Lower leg skin (tissue), 4 donors: ENCODE measurements at regions not wholly inside any gene's neighbourhood (a gene's known extent, or its start where the extent isn't known, plus 50 kb on each side); places are given as distances from the start of the nearest gene placed in this dataset.

Experiments used
- DNase-seq, 2 donors: peaks; one replicate each; pipeline ENCODE4 v3.0.0-alpha.2; 2019; ENCODE audit warnings: low spot score in 2 of 2
- H3K4me3 ChIP-seq: fragments of 200-600 bp; sonication (generic); 2 replicates; pipeline ENCODE4 v1.5.1; 2017; ENCODE audit warnings: mild to moderate bottlenecking, low read depth; ENCODE audit not compliant: poor library complexity, severe bottlenecking
- POLR2A ChIP-seq, 2 donors: fragments of 450-650 bp; IDR thresholded peaks; one replicate each; pipeline ENCODE4 v1.6.1; 2016 to 2017; ENCODE audit warnings: antibody characterized with exemption in 2 of 2, mild to moderate bottlenecking in 1 of 2, moderate library complexity in 1 of 2
- WGBS, 2 donors: methylation state at CpG; one replicate each; pipeline ENCODE4 v1.1.5; 2018; 5-methylcytosine and 5-hydroxymethylcytosine counted together
- intact Hi-C: fragments of 100-400 bp; cut with DNase I; formaldehyde crosslinking; loops from one replicate; pipeline ENCODE4 v1.15.0; 2023; ENCODE audit warnings: low total_unique reads
- TF ChIP-seq, protein P1 (sequence below), 3 donors: fragments of 450-650 bp; IDR thresholded peaks; one replicate each; pipeline ENCODE4 v1.5.1; 2016; ENCODE audit warnings: antibody characterized with exemption in 3 of 3, mild to moderate bottlenecking in 3 of 3, moderate library complexity in 2 of 3

DNA sequence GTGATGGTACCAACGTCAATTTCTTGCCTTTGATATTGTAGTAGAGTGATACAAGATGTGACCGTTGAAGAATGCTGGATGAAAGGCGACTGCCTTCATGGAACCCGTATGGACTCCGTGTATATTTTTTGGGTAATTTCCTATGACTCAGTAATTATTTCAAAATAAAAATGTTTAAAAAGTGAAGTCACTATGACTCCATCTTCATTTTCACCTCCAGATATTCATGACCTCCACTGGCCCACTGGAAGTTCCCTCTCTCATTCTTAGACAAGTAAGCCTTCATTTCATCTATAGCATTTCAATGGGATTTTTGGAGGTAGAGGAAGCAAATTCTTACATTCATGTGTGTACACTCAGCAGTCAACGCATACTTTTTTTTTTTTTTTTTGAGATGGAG lies 111.8 kb upstream of the NUDT7 start:
- no peak for DNase-seq
- intact Hi-C loops: no loop called here
- WGBS, 2 donors: 87 to 90% methylated on average over 6 of the region's 6 CpGs
- TF ChIP-seq, protein P1, sequence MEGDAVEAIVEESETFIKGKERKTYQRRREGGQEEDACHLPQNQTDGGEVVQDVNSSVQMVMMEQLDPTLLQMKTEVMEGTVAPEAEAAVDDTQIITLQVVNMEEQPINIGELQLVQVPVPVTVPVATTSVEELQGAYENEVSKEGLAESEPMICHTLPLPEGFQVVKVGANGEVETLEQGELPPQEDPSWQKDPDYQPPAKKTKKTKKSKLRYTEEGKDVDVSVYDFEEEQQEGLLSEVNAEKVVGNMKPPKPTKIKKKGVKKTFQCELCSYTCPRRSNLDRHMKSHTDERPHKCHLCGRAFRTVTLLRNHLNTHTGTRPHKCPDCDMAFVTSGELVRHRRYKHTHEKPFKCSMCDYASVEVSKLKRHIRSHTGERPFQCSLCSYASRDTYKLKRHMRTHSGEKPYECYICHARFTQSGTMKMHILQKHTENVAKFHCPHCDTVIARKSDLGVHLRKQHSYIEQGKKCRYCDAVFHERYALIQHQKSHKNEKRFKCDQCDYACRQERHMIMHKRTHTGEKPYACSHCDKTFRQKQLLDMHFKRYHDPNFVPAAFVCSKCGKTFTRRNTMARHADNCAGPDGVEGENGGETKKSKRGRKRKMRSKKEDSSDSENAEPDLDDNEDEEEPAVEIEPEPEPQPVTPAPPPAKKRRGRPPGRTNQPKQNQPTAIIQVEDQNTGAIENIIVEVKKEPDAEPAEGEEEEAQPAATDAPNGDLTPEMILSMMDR (IDR thresholded peaks at IDR 0.05): no peak
- TF ChIP-seq POLR2A (IDR thresholded peaks at IDR 0.05): no peak
- H3K4me3 ChIP-seq: no peak overlapping the region

DNA sequence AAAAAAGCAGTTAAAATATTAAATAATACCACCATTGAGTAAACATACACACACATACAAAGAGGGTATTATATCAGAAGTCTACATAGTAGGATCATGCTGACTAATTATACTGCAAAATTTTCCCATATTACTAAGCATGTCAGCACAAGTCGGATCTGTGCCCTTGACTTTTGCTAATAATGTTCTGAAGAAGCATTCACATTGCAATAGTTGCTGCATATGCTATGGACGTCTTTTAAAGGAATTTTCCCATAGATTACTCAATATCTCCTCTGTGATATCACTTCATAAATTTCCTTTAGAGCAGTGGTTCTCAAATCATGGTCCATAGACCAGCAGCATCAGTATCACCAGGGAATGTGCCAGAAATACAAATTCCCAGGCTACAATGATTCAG lies 110.9 kb upstream of the NUDT7 start:
- DNase-seq: no peak
- 48 to 52% methylated on average over 2 of the region's 2 CpGs for WGBS, 2 donors
- intact Hi-C loops: no loop called here
- no peak overlapping the region for H3K4me3 ChIP-seq
- TF ChIP-seq, protein P1 (IDR thresholded peaks at IDR 0.05): no peak
- TF ChIP-seq POLR2A (IDR thresholded peaks at IDR 0.05): no peak

DNA sequence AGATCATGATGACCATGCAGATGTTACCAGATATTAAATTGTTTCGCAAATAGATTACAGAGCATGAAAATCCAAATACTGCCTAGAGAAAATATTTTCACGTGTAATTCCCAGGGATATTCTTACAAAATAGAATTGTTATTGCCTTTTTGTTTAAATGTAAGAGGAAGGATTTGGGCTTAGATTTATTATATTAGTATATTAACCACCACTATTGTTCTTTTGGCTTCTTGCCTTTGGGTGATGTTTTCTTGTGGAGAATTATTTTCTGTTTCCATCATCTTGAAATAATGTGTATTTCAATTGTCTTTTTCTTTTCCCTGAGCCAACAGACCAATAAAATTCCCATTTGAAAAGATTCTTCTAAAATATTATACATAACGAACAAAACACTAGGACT lies 109.7 kb upstream of the NUDT7 start:
- 42 to 54% methylated on average over 3 of the region's 3 CpGs for WGBS, 2 donors
- no peak for TF ChIP-seq POLR2A (IDR thresholded peaks at IDR 0.05)
- TF ChIP-seq, protein P1 (IDR thresholded peaks at IDR 0.05): no peak
- intact Hi-C loops: no loop called here
- no peak for DNase-seq
- no peak overlapping the region for H3K4me3 ChIP-seq

DNA sequence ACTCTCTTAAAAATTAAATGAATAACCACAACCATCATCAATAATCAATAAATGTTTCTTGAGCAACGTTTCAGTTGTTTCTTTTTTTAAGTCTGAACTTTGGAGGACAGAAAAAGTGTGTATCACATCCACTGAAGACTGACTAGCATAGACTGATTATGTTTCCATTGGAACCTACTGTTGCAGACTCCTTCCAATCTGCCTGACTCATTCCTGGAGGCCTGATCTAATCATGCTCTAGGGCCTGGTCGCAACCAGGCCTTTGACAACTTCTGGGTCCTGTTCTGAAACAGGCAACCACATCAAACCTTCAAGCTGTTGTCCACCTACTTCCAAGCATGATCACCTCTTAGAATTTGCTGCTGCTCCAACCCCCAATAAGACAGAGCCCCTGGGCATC lies 109.2 kb upstream of the NUDT7 start:
- intact Hi-C loops: no loop called here
- WGBS, 2 donors: 39 to 56% methylated on average over 2 of the region's 2 CpGs
- TF ChIP-seq POLR2A (IDR thresholded peaks at IDR 0.05): no peak
- TF ChIP-seq, protein P1 (IDR thresholded peaks at IDR 0.05): no peak
- no peak overlapping the region for H3K4me3 ChIP-seq
- no peak for DNase-seq

DNA sequence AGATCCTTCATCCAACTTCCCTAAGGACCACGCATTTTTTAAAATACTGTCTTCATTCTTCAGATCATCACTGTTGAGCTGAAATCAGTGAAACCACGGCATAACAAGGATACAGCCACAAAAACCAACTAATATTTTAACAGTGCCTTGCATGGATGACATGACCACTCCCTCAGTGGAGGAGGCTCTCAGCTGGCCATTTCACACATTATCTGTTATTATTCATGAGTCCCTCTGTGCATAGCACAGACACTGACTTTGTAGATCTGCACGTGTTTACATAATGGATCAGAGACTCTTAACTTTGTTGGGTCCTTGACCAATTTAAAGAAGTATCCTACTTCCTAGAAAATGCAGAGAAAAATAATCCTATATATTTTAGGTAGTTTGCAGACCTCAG lies 104.8 kb upstream of the NUDT7 start:
- intact Hi-C loops: no loop called here
- no peak overlapping the region for H3K4me3 ChIP-seq
- WGBS, 2 donors: 78 to 81% methylated on average over 3 of the region's 3 CpGs

DNA sequence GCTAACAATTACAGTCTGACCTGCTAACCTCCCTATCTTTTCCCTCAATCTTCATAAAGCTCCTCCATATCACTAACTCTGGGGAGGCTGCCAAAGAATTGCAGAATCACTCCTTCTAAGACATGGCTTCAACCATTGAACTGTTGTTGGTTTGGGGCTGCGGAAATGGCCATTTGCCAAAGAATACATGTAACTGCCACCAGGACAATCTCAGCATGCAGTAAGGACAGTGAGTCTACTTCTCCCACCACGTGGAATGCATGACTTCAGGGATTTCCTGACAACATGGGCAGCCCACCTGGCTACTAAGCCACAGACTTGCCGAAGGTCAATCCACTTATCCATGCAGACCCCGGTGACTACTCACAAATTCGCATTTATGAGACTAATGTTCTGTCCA lies 104.3 kb upstream of the NUDT7 start:
- WGBS, 2 donors: 71 to 76% methylated on average over 5 of the region's 5 CpGs
- DNase-seq: no peak
- intact Hi-C loops: no loop called here
- no peak overlapping the region for H3K4me3 ChIP-seq
- no peak for TF ChIP-seq POLR2A (IDR thresholded peaks at IDR 0.05)
- TF ChIP-seq, protein P1 (IDR thresholded peaks at IDR 0.05): no peak

More for the DNA sequence above, 104.8 kb upstream of the NUDT7 start:
- no peak for DNase-seq
- TF ChIP-seq, protein P1 (IDR thresholded peaks at IDR 0.05): no peak
- no peak for TF ChIP-seq POLR2A (IDR thresholded peaks at IDR 0.05)
